ENCODE measurements at regions not wholly inside any gene's neighbourhood (a gene's known extent, or its start where the extent isn't known, plus 50 kb on each side); places are given as distances from the start of the nearest gene placed in this dataset.

DNA sequence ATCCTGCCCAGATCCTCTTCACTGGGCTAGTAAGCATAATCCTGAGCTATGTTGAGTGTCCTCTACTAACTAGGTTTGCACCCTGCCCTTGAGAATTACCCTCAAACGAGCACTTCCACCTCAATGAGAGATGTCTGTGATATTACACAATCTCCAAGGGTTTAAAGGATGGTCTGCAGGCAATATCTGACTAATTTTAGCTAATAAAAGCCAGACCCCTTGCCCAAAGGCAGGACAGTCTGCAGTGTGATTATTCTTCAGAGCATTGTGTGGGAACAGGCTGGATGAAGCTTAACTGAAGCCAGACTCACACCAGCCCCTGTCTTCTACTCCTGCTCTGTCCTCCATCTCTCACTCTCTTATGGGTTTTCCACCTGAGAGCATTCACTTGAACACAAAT, 544.9 kb upstream of the DDX18 start:
- TF ChIP-seq, protein P1, sequence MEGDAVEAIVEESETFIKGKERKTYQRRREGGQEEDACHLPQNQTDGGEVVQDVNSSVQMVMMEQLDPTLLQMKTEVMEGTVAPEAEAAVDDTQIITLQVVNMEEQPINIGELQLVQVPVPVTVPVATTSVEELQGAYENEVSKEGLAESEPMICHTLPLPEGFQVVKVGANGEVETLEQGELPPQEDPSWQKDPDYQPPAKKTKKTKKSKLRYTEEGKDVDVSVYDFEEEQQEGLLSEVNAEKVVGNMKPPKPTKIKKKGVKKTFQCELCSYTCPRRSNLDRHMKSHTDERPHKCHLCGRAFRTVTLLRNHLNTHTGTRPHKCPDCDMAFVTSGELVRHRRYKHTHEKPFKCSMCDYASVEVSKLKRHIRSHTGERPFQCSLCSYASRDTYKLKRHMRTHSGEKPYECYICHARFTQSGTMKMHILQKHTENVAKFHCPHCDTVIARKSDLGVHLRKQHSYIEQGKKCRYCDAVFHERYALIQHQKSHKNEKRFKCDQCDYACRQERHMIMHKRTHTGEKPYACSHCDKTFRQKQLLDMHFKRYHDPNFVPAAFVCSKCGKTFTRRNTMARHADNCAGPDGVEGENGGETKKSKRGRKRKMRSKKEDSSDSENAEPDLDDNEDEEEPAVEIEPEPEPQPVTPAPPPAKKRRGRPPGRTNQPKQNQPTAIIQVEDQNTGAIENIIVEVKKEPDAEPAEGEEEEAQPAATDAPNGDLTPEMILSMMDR (conservative IDR thresholded peaks at IDR 0.05): no peak
- no peak for TF ChIP-seq ZFX (IDR thresholded peaks at IDR 0.05)

Measured in C4-2B (cell line).